ENCODE measurements at regions not wholly inside any gene's neighbourhood (a gene's known extent, or its start where the extent isn't known, plus 50 kb on each side); places are given as distances from the start of the nearest gene placed in this dataset.

- DNase-seq (ENCODE audit: low read depth) = no peak
- no peak overlapping the region for H3K4me3 ChIP-seq (ENCODE audit: low read depth, low read length)
- no peak for TF ChIP-seq CTCF (IDR thresholded peaks at IDR 0.05; ENCODE audit: insufficient read depth, low read depth, low read length, missing control alignments)
These were observed 200.8 kb downstream of the RGS3 start for GRCh38 chr9:113664181-113664875.

- no peak for TF ChIP-seq CTCF (IDR thresholded peaks at IDR 0.05; ENCODE audit: insufficient read depth, low read depth, low read length, missing control alignments)
- H3K4me3 ChIP-seq (ENCODE audit: low read depth, low read length) = no peak overlapping the region
- DNase-seq (ENCODE audit: low read depth) = no peak
These were observed 201.5 kb downstream of the RGS3 start for GRCh38 chr9:113665064-113665463.

- no peak for TF ChIP-seq CTCF (IDR thresholded peaks at IDR 0.05; ENCODE audit: insufficient read depth, low read depth, low read length, missing control alignments)
- H3K4me3 ChIP-seq (ENCODE audit: low read depth, low read length) = no peak overlapping the region
- DNase-seq (ENCODE audit: low read depth) = no peak
These were observed 202.2 kb downstream of the RGS3 start for GRCh38 chr9:113665756-113666155.

GRCh38 chr9:113668061-113668460 lies 204.5 kb downstream of the RGS3 start:
- no peak overlapping the region for H3K4me3 ChIP-seq (ENCODE audit: low read depth, low read length)
- TF ChIP-seq CTCF (IDR thresholded peaks at IDR 0.05; ENCODE audit: insufficient read depth, low read depth, low read length, missing control alignments) = no peak
- no peak for DNase-seq (ENCODE audit: low read depth)

- DNase-seq (ENCODE audit: low read depth) = no peak
- TF ChIP-seq CTCF (IDR thresholded peaks at IDR 0.05; ENCODE audit: insufficient read depth, low read depth, low read length, missing control alignments) = no peak
- no peak overlapping the region for H3K4me3 ChIP-seq (ENCODE audit: low read depth, low read length)
These were observed 206.1 kb downstream of the RGS3 start for GRCh38 chr9:113669522-113670115.

GRCh38 chr9:113673726-113674125 lies 202.4 kb upstream of the ZNF618 start:
- no peak overlapping the region for H3K4me3 ChIP-seq (ENCODE audit: low read depth, low read length)
- TF ChIP-seq CTCF (IDR thresholded peaks at IDR 0.05; ENCODE audit: insufficient read depth, low read depth, low read length, missing control alignments) = no peak
- no peak for DNase-seq (ENCODE audit: low read depth)

GRCh38 chr9:113674436-113674835 lies 201.7 kb upstream of the ZNF618 start:
- H3K4me3 ChIP-seq (ENCODE audit: low read depth, low read length) = no peak overlapping the region
- DNase-seq (ENCODE audit: low read depth) = no peak
- no peak for TF ChIP-seq CTCF (IDR thresholded peaks at IDR 0.05; ENCODE audit: insufficient read depth, low read depth, low read length, missing control alignments)

Data from GM12865 (cell line).